SK-N-SH treated with all-trans-retinoic acid at 6 μM for 48 hours (cell line): ENCODE measurements at regions not wholly inside any gene's neighbourhood (a gene's known extent, or its start where the extent isn't known, plus 50 kb on each side); places are given as distances from the start of the nearest gene placed in this dataset.

ENCODE experiments used
- ATAC-seq: fragments of 200-7000 bp; cut with Tn5 transposase; 3 replicates; pipeline ENCODE4 v1.9.1; 2020; ENCODE audit warnings: mild to moderate bottlenecking, moderate library complexity
- ARNTL ChIP-seq: fragments of 450-650 bp; formaldehyde crosslinking; IDR thresholded peaks from 2 replicates; pipeline ENCODE4 v1.5.0; 2020; ENCODE audit warnings: low read depth, mild to moderate bottlenecking, moderate library complexity, borderline replicate concordance
- BACH2 ChIP-seq: fragments of 250-450 bp; sonication (Bioruptor Pico); IDR thresholded peaks from 2 replicates; pipeline ENCODE4 v1.9.0; 2021; ENCODE audit warnings: mild to moderate bottlenecking, borderline replicate concordance
- CREB5 ChIP-seq: fragments of 250-450 bp; sonication (Bioruptor Pico); IDR thresholded peaks from 2 replicates; pipeline ENCODE4 v1.5.1; 2020; ENCODE audit warnings: low read depth, mild to moderate bottlenecking, moderate library complexity
- CSDC2 ChIP-seq: fragments of 250-450 bp; sonication (Bioruptor Pico); IDR thresholded peaks from 2 replicates; pipeline ENCODE4 v1.5.0; 2020; ENCODE audit warnings: mild to moderate bottlenecking, moderate library complexity
- CSRNP3 ChIP-seq: fragments of 250-450 bp; sonication (Bioruptor Pico); IDR thresholded peaks from 2 replicates; pipeline ENCODE4 v1.5.1; 2021; ENCODE audit warnings: mild to moderate bottlenecking, moderate library complexity
- ESRRG ChIP-seq: fragments of 250-450 bp; sonication (Bioruptor Pico); IDR thresholded peaks from 2 replicates; pipeline ENCODE4 v1.6.1; 2021; ENCODE audit warnings: mild to moderate bottlenecking
- GLIS3 ChIP-seq: fragments of 250-450 bp; sonication (Bioruptor Pico); IDR thresholded peaks from 2 replicates; pipeline ENCODE4 v1.5.0; 2020; ENCODE audit warnings: mild to moderate bottlenecking, moderate library complexity
- ISL1 ChIP-seq: fragments of 250-450 bp; sonication (Bioruptor Pico); IDR thresholded peaks from 2 replicates; pipeline ENCODE4 v2.1.2; 2022; ENCODE audit warnings: mild to moderate bottlenecking, moderate library complexity
- OSR1 ChIP-seq: fragments of 250-450 bp; sonication (Bioruptor Pico); IDR thresholded peaks from 2 replicates; pipeline ENCODE4 v1.8.0; 2022; ENCODE audit warnings: moderate library complexity, mild to moderate bottlenecking, inconsistent platforms
- PATZ1 ChIP-seq: fragments of 250-450 bp; sonication (Bioruptor Pico); IDR thresholded peaks from 2 replicates; pipeline ENCODE4 v1.8.0; 2020; ENCODE audit warnings: mild to moderate bottlenecking, moderate library complexity, borderline replicate concordance
- PPARA ChIP-seq: fragments of 250-450 bp; sonication (Bioruptor Pico); IDR thresholded peaks from 2 replicates; pipeline ENCODE4 v1.5.0; 2020; ENCODE audit warnings: mild to moderate bottlenecking, borderline replicate concordance
- RARB ChIP-seq: fragments of 250-450 bp; sonication (Bioruptor Pico); IDR thresholded peaks from 2 replicates; pipeline ENCODE4 v1.8.0; 2021; ENCODE audit warnings: mild to moderate bottlenecking, moderate library complexity
- SNAI2 ChIP-seq: fragments of 250-450 bp; sonication (Bioruptor Pico); IDR thresholded peaks from 2 replicates; pipeline ENCODE4 v1.5.0; 2020; ENCODE audit warnings: mild to moderate bottlenecking, moderate library complexity
- TCF4 ChIP-seq: fragments of 250-450 bp; sonication (Bioruptor Pico); IDR thresholded peaks from 2 replicates; pipeline ENCODE4 v1.8.0; 2021; ENCODE audit warnings: mild to moderate bottlenecking, moderate library complexity, borderline replicate concordance
- TOX ChIP-seq: fragments of 250-450 bp; sonication (Bioruptor Pico); IDR thresholded peaks from 2 replicates; pipeline ENCODE4 v1.8.0; 2021; ENCODE audit warnings: mild to moderate bottlenecking, moderate library complexity, borderline replicate concordance
- ZC3H10 ChIP-seq: fragments of 250-450 bp; sonication (Bioruptor Pico); IDR thresholded peaks from 2 replicates; pipeline ENCODE4 v1.5.1; 2021; ENCODE audit warnings: mild to moderate bottlenecking, moderate library complexity
- ZFP3 ChIP-seq: fragments of 250-450 bp; sonication (Bioruptor Pico); IDR thresholded peaks from 2 replicates; pipeline ENCODE4 v1.5.0; 2020; ENCODE audit warnings: mild to moderate bottlenecking, moderate library complexity
- ZFP30 ChIP-seq: fragments of 450-650 bp; formaldehyde crosslinking; IDR thresholded peaks from 2 replicates; pipeline ENCODE4 v1.5.0; 2022; ENCODE audit warnings: mild to moderate bottlenecking, moderate library complexity
- ZNF565 ChIP-seq: fragments of 450-650 bp; formaldehyde crosslinking; conservative IDR thresholded peaks from 2 replicates; pipeline ENCODE4 v1.5.0; 2020; ENCODE audit warnings: low read depth, mild to moderate bottlenecking, moderate library complexity
- ZNF70 ChIP-seq: fragments of 450-650 bp; formaldehyde crosslinking; IDR thresholded peaks from 2 replicates; pipeline ENCODE4 v1.5.0; 2020; ENCODE audit warnings: mild to moderate bottlenecking, moderate library complexity
- ZNF8 ChIP-seq: fragments of 450-650 bp; formaldehyde crosslinking; IDR thresholded peaks from 2 replicates; pipeline ENCODE4 v1.5.0; 2020; ENCODE audit warnings: mild to moderate bottlenecking, moderate library complexity

GRCh38 chr16:79430191-79430678 lies 170.3 kb downstream of the MAF start:
- TF ChIP-seq ESRRG (CRISPR knock-in tag) (no peak), CSDC2 (no peak), ISL1 (CRISPR knock-in tag) (no peak), SNAI2 (CRISPR knock-in tag) (no peak), PATZ1 (no peak), OSR1 (CRISPR knock-in tag) (no peak), CREB5 (CRISPR knock-in tag) (no peak), ZC3H10 (CRISPR knock-in tag) (no peak), ZNF8 (CRISPR knock-in tag) (no peak), ARNTL (no peak), ZFP3 (CRISPR knock-in tag) (no peak), ZNF565 (no peak), GLIS3 (CRISPR knock-in tag) (no peak), RARB (CRISPR knock-in tag) (no peak), BACH2 (CRISPR knock-in tag) (no peak), ZNF70 (CRISPR knock-in tag) (no peak), TOX (CRISPR knock-in tag) (no peak), TCF4 (no peak)
- no peak; the same call in 2 of the 3 replicates for ATAC-seq

- ATAC-seq = no peak
- TF ChIP-seq ZC3H10 (CRISPR knock-in tag) (no peak), PPARA (CRISPR knock-in tag) (no peak), RARB (CRISPR knock-in tag) (no peak), ZNF70 (CRISPR knock-in tag) (no peak)
Measured at GRCh38 chr16:79429381-79430190, 171.0 kb downstream of the MAF start.

- TF ChIP-seq ZFP30 = no peak
- TF ChIP-seq ESRRG (CRISPR knock-in tag) = no peak
- TF ChIP-seq CSDC2 = no peak
- TF ChIP-seq TOX (CRISPR knock-in tag) = no peak
- TF ChIP-seq ZNF70 (CRISPR knock-in tag) = no peak
- no peak for TF ChIP-seq BACH2 (CRISPR knock-in tag)
- no peak for TF ChIP-seq ZC3H10 (CRISPR knock-in tag)
- no peak for TF ChIP-seq PATZ1
- no peak for TF ChIP-seq ISL1 (CRISPR knock-in tag)
- no peak for TF ChIP-seq ZFP3 (CRISPR knock-in tag)
- no peak for TF ChIP-seq CSRNP3 (CRISPR knock-in tag)
- no peak for TF ChIP-seq GLIS3 (CRISPR knock-in tag)
- TF ChIP-seq RARB (CRISPR knock-in tag) = no peak
- no peak for TF ChIP-seq CREB5 (CRISPR knock-in tag)
- TF ChIP-seq ZNF8 (CRISPR knock-in tag) = no peak
- TF ChIP-seq TCF4 = no peak
- TF ChIP-seq ARNTL = no peak
- ATAC-seq = no peak
Measured at GRCh38 chr16:79426663-79427062, 173.9 kb downstream of the MAF start.
